ENCODE measurements at regions not wholly inside any gene's neighbourhood (a gene's known extent, or its start where the extent isn't known, plus 50 kb on each side); places are given as distances from the start of the nearest gene placed in this dataset.

- Mint-ChIP-seq H3K36me3 (ENCODE audit: low read depth) (no peaks in the 10 kb centered on the region), H3K4me3 (no peak overlapping the region), H3K27ac (no peak overlapping the region), H3K9me3 (ENCODE audit: insufficient read depth) (no peaks in the 10 kb centered on the region), H3K4me1 (ENCODE audit: low read depth) (no peaks in the 10 kb centered on the region), H3K27me3 (ENCODE audit: low read depth) (no peaks in the 10 kb centered on the region)
- DNase-seq (no peak), ATAC-seq (no peak)
- ChIA-PET CTCF (no interaction called here), POLR2A (no interaction called here)
Measured at GRCh38 chr17:14715561-14715960, 414.7 kb downstream of the HS3ST3B1 start.

- ChIA-PET POLR2A (no interaction called here), CTCF (no interaction called here)
- no peaks in the 10 kb centered on the region for H3K4me1 Mint-ChIP-seq (ENCODE audit: low read depth)
- ATAC-seq: no peak
- DNase-seq: no peak
- no peak overlapping the region for H3K4me3 Mint-ChIP-seq
- no peaks in the 10 kb centered on the region for H3K9me3 Mint-ChIP-seq (ENCODE audit: insufficient read depth)
- H3K36me3 Mint-ChIP-seq (ENCODE audit: low read depth): no peaks in the 10 kb centered on the region
- no peaks in the 10 kb centered on the region for H3K27me3 Mint-ChIP-seq (ENCODE audit: low read depth)
- H3K27ac Mint-ChIP-seq: no peak overlapping the region
Measured at GRCh38 chr17:14712611-14713021, 411.7 kb downstream of the HS3ST3B1 start.

DNA sequence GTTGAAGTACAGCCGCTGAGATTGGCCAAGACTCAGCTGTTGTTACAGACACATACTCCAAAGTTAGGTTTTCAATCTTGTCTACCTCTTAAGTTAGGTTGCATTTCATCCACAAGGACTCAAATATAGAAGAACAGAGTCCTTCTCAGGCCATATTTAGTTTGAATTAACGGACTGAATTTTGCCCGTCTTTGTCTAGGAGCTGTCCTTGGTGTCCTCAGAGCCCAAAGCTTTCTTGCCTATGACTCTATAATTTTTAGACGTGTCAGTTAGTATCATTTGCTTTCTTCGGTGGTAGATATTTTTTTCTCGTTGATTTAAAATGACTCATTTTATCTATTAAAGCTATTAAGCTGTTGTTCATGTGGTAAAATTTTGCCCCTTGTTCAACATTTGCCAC, 403.2 kb downstream of the HS3ST3B1 start:
- no peak for DNase-seq
- ATAC-seq: no peak
- H3K9me3 Mint-ChIP-seq (ENCODE audit: insufficient read depth): no peaks in the 10 kb centered on the region
- H3K27me3 Mint-ChIP-seq (ENCODE audit: low read depth): no peaks in the 10 kb centered on the region
- ChIA-PET CTCF (no interaction called here), POLR2A (no interaction called here)
- no peaks in the 10 kb centered on the region for H3K4me1 Mint-ChIP-seq (ENCODE audit: low read depth)
- no peak overlapping the region for H3K4me3 Mint-ChIP-seq
- H3K36me3 Mint-ChIP-seq (ENCODE audit: low read depth): no peaks in the 10 kb centered on the region
- H3K27ac Mint-ChIP-seq: no peak overlapping the region

DNA sequence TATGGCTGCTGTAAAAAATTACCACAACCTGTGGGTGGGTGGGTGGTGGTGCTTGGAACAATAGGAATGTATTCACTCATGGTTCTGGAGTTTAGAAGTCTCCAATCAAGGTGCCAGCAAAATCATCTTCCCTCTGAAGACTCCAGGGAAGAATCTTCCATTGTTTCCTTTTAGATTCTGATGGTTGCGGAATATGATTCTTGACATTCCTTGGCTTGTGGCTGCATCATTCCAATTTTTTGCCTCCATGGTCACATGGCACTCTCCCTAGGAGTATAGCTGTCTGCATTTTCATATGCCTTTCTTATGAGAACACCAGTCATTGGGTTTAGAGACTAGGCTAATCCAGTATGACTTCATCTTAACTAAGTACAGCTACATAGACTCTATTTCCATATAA, 401.0 kb downstream of the HS3ST3B1 start:
- no peaks in the 10 kb centered on the region for H3K27me3 Mint-ChIP-seq (ENCODE audit: low read depth)
- ChIA-PET POLR2A (no interaction called here), CTCF (no interaction called here)
- H3K4me1 Mint-ChIP-seq (ENCODE audit: low read depth): no peaks in the 10 kb centered on the region
- no peak overlapping the region for H3K27ac Mint-ChIP-seq
- no peak for ATAC-seq
- H3K9me3 Mint-ChIP-seq (ENCODE audit: insufficient read depth): no peaks in the 10 kb centered on the region
- no peaks in the 10 kb centered on the region for H3K36me3 Mint-ChIP-seq (ENCODE audit: low read depth)
- no peak overlapping the region for H3K4me3 Mint-ChIP-seq
- no peak for DNase-seq

DNA sequence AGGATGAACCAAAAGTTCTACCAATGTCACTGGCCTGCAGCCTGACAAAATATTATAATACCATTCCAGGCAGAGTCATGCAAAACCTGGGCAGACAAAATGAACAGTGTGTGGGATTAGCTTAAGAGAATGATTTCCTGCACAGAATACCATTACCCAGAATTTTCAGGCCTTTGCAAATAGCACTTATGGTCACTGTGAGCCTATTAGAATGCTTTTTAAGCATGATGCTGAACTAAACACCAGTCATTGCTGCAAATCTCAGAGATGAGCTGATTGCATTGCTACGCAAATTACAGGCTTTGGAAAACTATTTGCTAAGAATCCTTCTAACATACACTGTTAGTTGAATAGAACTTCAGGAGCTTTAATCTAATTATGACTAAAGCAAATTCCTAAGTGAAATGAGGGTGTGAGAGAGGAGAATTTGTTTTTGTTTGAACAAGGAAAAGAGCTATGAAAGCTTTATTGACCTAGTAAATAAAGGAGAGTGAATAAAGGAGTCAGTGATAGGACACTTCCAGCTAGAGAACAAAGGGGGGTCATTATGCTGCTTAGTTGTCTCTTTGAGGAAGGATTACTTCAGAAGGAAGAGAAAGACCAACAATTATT, 398.8 kb downstream of the HS3ST3B1 start:
- no peaks in the 10 kb centered on the region for H3K27me3 Mint-ChIP-seq (ENCODE audit: low read depth)
- no peaks in the 10 kb centered on the region for H3K4me1 Mint-ChIP-seq (ENCODE audit: low read depth)
- H3K4me3 Mint-ChIP-seq: no peak overlapping the region
- H3K27ac Mint-ChIP-seq: no peak overlapping the region
- H3K9me3 Mint-ChIP-seq (ENCODE audit: insufficient read depth): no peaks in the 10 kb centered on the region
- ChIA-PET POLR2A (no interaction called here), CTCF (interaction anchor here (0.9 kb wide), 1 partner anchor 12 kb away, joined by 3 read pairs; no protein-coding TSS in a partner anchor)
- ATAC-seq: no peak
- DNase-seq: no peak
- no peaks in the 10 kb centered on the region for H3K36me3 Mint-ChIP-seq (ENCODE audit: low read depth)

GRCh38 chr17:14693382-14693781, 392.5 kb downstream of the HS3ST3B1 start:
- no peak overlapping the region for H3K27ac Mint-ChIP-seq
- CTCF ChIA-PET: no interaction called here
- no peaks in the 10 kb centered on the region for H3K36me3 Mint-ChIP-seq (ENCODE audit: low read depth)
- peaks cover 4% of the 10 kb centered on the region for H3K9me3 Mint-ChIP-seq (ENCODE audit: insufficient read depth)
- POLR2A ChIA-PET: no interaction called here
- peaks cover 2% of the 10 kb centered on the region for H3K4me1 Mint-ChIP-seq (ENCODE audit: low read depth)
- H3K4me3 Mint-ChIP-seq: no peak overlapping the region
- no peaks in the 10 kb centered on the region for H3K27me3 Mint-ChIP-seq (ENCODE audit: low read depth)
- DNase-seq (no peak), ATAC-seq (no peak)

DNA sequence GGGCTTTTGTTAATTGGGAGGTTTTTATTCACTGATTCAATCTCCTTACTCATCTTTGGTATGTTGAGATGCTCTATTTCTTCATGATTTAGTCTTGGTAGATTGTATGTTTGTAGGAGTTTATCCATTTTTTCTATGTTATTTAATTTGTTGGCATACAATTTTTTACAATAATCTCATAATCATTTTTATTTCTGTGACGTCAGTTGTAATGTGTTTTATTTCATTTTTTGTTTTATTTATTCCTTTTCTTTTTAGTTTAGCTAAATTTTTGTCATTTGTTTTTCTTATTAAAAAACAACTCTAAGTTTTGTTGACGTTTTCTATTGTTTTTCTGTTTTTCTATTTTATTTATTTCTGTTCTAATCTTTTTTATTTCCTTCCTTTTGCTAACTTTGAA, 389.8 kb downstream of the HS3ST3B1 start:
- Mint-ChIP-seq H3K4me3 (no peak overlapping the region), H3K27ac (no peak overlapping the region), H3K27me3 (ENCODE audit: low read depth) (no peaks in the 10 kb centered on the region), H3K9me3 (ENCODE audit: insufficient read depth) (peaks cover 4% of the 10 kb centered on the region), H3K36me3 (ENCODE audit: low read depth) (no peaks in the 10 kb centered on the region), H3K4me1 (ENCODE audit: low read depth) (peaks cover 2% of the 10 kb centered on the region)
- no peak for ATAC-seq
- POLR2A ChIA-PET: no interaction called here
- DNase-seq: no peak
- CTCF ChIA-PET: no interaction called here

DNA sequence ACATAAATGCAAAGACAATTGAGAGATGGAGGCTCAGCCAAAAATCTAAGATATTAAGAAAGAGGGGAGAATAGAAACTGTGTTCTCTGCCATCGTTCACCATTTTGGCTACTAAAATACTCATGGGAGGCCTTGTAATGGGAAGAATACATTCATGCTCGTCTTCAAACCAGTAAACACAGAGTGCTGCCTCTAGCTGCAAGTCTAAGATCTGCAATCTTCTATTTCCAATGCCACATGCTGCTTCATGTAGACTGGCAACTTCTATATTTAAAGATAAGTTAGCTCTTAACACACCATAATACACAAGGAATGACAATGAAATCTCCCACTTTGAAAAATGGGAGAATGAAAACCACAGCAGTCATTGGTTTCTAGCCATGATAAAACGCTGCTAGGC, 387.3 kb downstream of the HS3ST3B1 start:
- CTCF ChIA-PET: interaction anchor here (1.3 kb wide), 1 partner anchor 12 kb away, joined by 3 read pairs; no protein-coding TSS in a partner anchor
- Mint-ChIP-seq H3K4me1 (ENCODE audit: low read depth) (no peaks in the 10 kb centered on the region), H3K27me3 (ENCODE audit: low read depth) (no peaks in the 10 kb centered on the region), H3K4me3 (no peak overlapping the region), H3K36me3 (ENCODE audit: low read depth) (no peaks in the 10 kb centered on the region), H3K9me3 (ENCODE audit: insufficient read depth) (peaks cover 4% of the 10 kb centered on the region), H3K27ac (no peak overlapping the region)
- POLR2A ChIA-PET: no interaction called here
- ATAC-seq: no peak
- DNase-seq: no peak

- no peak for DNase-seq
- no peaks in the 10 kb centered on the region for H3K9me3 Mint-ChIP-seq (ENCODE audit: insufficient read depth)
- H3K36me3 Mint-ChIP-seq (ENCODE audit: low read depth): no peaks in the 10 kb centered on the region
- no peak overlapping the region for H3K4me3 Mint-ChIP-seq
- H3K4me1 Mint-ChIP-seq (ENCODE audit: low read depth): no peaks in the 10 kb centered on the region
- ATAC-seq: no peak
- peaks cover 2% of the 10 kb centered on the region for H3K27me3 Mint-ChIP-seq (ENCODE audit: low read depth)
- ChIA-PET POLR2A (no interaction called here), CTCF (no interaction called here)
- no peak overlapping the region for H3K27ac Mint-ChIP-seq
Measured at GRCh38 chr17:14672830-14673229, 371.9 kb downstream of the HS3ST3B1 start.

DNA sequence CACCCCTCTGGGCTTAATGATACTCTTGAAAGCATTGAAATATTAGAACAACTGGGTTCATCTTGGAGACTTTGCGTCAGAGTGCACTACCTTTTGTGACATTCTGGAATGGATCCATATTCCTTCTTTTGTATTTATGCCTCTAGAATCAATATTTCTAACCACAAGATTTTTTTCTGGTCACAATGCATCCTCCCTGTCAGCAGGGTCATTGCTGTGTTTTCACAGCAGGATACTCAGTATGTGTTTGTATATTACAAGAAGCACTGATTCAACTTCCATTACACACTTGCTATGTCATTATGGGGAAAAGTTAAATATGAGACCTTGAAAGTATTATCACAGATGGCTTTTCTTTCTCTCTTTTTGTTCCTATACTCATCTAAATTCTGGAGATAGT, 370.0 kb downstream of the HS3ST3B1 start:
- H3K4me1 Mint-ChIP-seq (ENCODE audit: low read depth): no peaks in the 10 kb centered on the region
- H3K27me3 Mint-ChIP-seq (ENCODE audit: low read depth): peaks cover 2% of the 10 kb centered on the region
- H3K36me3 Mint-ChIP-seq (ENCODE audit: low read depth): no peaks in the 10 kb centered on the region
- no peak overlapping the region for H3K27ac Mint-ChIP-seq
- H3K9me3 Mint-ChIP-seq (ENCODE audit: insufficient read depth): no peaks in the 10 kb centered on the region
- H3K4me3 Mint-ChIP-seq: no peak overlapping the region
- no peak for DNase-seq
- POLR2A ChIA-PET: no interaction called here
- ATAC-seq: no peak
- CTCF ChIA-PET: no interaction called here

DNA sequence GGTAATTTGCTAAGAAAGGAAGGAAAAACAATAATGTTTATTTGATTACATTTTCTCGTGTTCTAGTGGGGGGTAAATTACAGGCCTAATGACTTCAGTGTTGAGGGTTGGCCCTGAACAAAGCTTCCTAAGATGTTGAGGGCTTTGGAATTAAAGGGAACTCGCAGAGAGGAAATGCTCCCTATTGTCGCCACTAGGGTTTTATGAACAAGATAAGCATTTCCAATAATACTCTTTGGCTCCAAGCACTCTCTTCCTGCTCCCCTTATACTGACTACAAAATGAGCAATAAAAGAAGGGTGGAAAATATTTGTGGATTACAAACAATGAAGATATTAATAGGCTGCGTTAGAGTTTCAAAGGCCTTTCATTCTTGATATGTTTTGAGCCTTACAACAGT, 363.6 kb downstream of the HS3ST3B1 start:
- DNase-seq (no peak), ATAC-seq (no peak)
- Mint-ChIP-seq H3K27ac (no peak overlapping the region), H3K36me3 (ENCODE audit: low read depth) (no peaks in the 10 kb centered on the region), H3K4me3 (no peak overlapping the region), H3K9me3 (ENCODE audit: insufficient read depth) (no peaks in the 10 kb centered on the region), H3K4me1 (ENCODE audit: low read depth) (no peaks in the 10 kb centered on the region), H3K27me3 (ENCODE audit: low read depth) (peaks cover 2% of the 10 kb centered on the region)
- ChIA-PET CTCF (no interaction called here), POLR2A (no interaction called here)

- no peak for DNase-seq
- no peaks in the 10 kb centered on the region for H3K27me3 Mint-ChIP-seq (ENCODE audit: low read depth)
- no peak for ATAC-seq
- no peaks in the 10 kb centered on the region for H3K36me3 Mint-ChIP-seq (ENCODE audit: low read depth)
- CTCF ChIA-PET: no interaction called here
- POLR2A ChIA-PET: no interaction called here
- no peak overlapping the region for H3K4me3 Mint-ChIP-seq
- H3K9me3 Mint-ChIP-seq (ENCODE audit: insufficient read depth): peaks cover 4% of the 10 kb centered on the region
- H3K27ac Mint-ChIP-seq: no peak overlapping the region
- H3K4me1 Mint-ChIP-seq (ENCODE audit: low read depth): no peaks in the 10 kb centered on the region
Measured at GRCh38 chr17:14641117-14641516, 340.2 kb downstream of the HS3ST3B1 start.

DNA sequence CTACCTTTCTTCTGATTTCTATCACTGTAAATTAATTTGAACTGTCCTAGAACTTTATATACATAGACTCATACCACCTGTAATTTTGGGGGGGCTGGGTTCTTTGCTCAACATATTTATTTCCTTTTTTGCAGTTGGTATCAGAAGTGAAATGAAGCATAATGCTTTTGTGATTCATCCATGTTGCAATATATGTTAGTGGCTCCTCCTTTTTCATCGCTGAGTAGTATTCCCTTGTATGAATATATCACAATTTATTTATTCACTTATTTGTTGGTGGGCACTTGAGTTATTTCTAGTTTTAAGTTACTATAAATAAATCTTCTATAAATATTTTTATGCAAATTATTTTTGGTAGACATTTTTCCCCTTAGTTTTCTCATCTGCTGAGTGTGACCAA, 336.4 kb downstream of the HS3ST3B1 start:
- Mint-ChIP-seq H3K36me3 (ENCODE audit: low read depth) (no peaks in the 10 kb centered on the region), H3K27ac (no peak overlapping the region)

More for the DNA sequence above, 336.4 kb downstream of the HS3ST3B1 start:
- CTCF ChIA-PET: no interaction called here
- Mint-ChIP-seq H3K27me3 (ENCODE audit: low read depth) (no peaks in the 10 kb centered on the region), H3K4me3 (no peak overlapping the region), H3K9me3 (ENCODE audit: insufficient read depth) (peaks cover 4% of the 10 kb centered on the region), H3K4me1 (ENCODE audit: low read depth) (no peaks in the 10 kb centered on the region)
- POLR2A ChIA-PET: no interaction called here
- DNase-seq (no peak), ATAC-seq (no peak)
